Heart right ventricle (tissue), 16 donors: ENCODE measurements at regions not wholly inside any gene's neighbourhood (a gene's known extent, or its start where the extent isn't known, plus 50 kb on each side); places are given as distances from the start of the nearest gene placed in this dataset.

Experiments used
- ATAC-seq, 8 donors: fragments of 200-7000 bp; cut with Tn5 transposase; one replicate each; pipeline ENCODE4 v1.9.1; 2020; ENCODE audit warnings: mild to moderate bottlenecking in 8 of 8, moderate library complexity in 8 of 8, moderate number of reproducible peaks in 1 of 8
- DNase-seq, 2 donors: peaks; one replicate each; pipeline ENCODE4 v3.0.0-alpha.2; 2020
- H3K27ac ChIP-seq, 10 donors: fragments of 200-600 bp; sonication (generic) in 2 of 10; one replicate each; pipeline versions ENCODE4 v1.5.0 to v1.8.0; 2020 to 2022; ENCODE audit warnings: mild to moderate bottlenecking in 3 of 10
- H3K27me3 ChIP-seq, 7 donors: fragments of 200-600 bp; one replicate each; pipeline ENCODE4 v1.8.0; 2021 to 2022; ENCODE audit warnings: mild to moderate bottlenecking in 2 of 7
- H3K36me3 ChIP-seq, 9 donors: fragments of 200-600 bp; sonication (generic) in 1 of 9; one replicate each; pipeline versions ENCODE4 v1.5.0 to v1.8.0; 2020 to 2022; ENCODE audit warnings: mild to moderate bottlenecking in 2 of 9
- H3K4me1 ChIP-seq, 9 donors: fragments of 200-600 bp; sonication (generic) in 1 of 9; one replicate each; pipeline versions ENCODE4 v1.5.0 to v1.8.0; 2020 to 2022; ENCODE audit warnings: mild to moderate bottlenecking in 4 of 9
- H3K4me3 ChIP-seq, 10 donors: fragments of 200-600 bp; sonication (generic) in 2 of 10; one replicate each; pipeline versions ENCODE4 v1.5.0 to v1.8.0; 2020 to 2022; ENCODE audit warnings: mild to moderate bottlenecking in 7 of 10, moderate library complexity in 2 of 10
- H3K9me3 ChIP-seq, 11 donors: fragments of 200-600 bp in 10 of 11; sonication (generic) in 2 of 11; one replicate each; pipeline versions ENCODE4 v1.5.0 to v1.8.0; 2013 to 2022; ENCODE audit warnings: mild to moderate bottlenecking in 2 of 11, control low read depth in 1 of 11, moderate library complexity in 1 of 11
- CTCF ChIP-seq, 9 donors: fragments of 200-600 bp; sonication (generic) in 2 of 9; IDR thresholded peaks; one replicate each; pipeline versions ENCODE4 v1.5.0 to v1.8.0; 2021 to 2022; ENCODE audit warnings: antibody characterized with exemption in 9 of 9, mild to moderate bottlenecking in 5 of 9, moderate library complexity in 1 of 9
- WGBS, 2 donors: extraction: QIAGEN DNeasy Blood & Tissue Kit; methylation state at CpG; one replicate each; pipeline ENCODE4 v1.1.7; 2013; ENCODE audit warnings: inconsistent platforms in 1 of 2; 5-methylcytosine and 5-hydroxymethylcytosine counted together
- intact Hi-C, 10 donors: fragments of 100-400 bp; cut with DNase I; formaldehyde crosslinking; loops; one replicate each; pipeline versions ENCODE4 v1.11.1 to v1.14.2; 2022
- donor health status: Arrhythmogenic right ventricular cardiomyopathy.
- donor health status: ischemic (EF 13 %, LVEDD 7.1; RV severe dilation, severe dysfunction).
- donor health status: healthy with polysubstance abuse.
- donor health status: DM: no; HTN: yes; CAD: no.
- donor health status: DM: no; HTN: no; CAD: no.
- donor health status: ischemic (EF 25% LVEDD 6.9; RV normal size, moderate dysfunction).
- donor health status: ischemic (EF 25% LVEDD 5.7; RV mildly dilated, moderate dysfunction).
- donor health status: healthy.
- donor health status: DM: yes; HTN: yes; CAD: no.
- donor health status: Ischemic cardiomyopathy.
- donor health status: ischemic (EF 35%, LVEDD 5.7; RV mildly dilated, moderate dysfunction).
- donor health status: nonischemic (EF 11% LVEDD 7.7; RV severe dilation, severe dysfunction).
- donor health status: DM: yes; HTN: yes; CAD: no.
- donor health status: PGD.
- donor health status: ischemic (EF 29% LVEDD 5.4; RV normal size, mild dysfunction).
- donor health status: nonischemic (EF 23%, LVEDD 6.1; RV moderate dilation, normal function).

DNA sequence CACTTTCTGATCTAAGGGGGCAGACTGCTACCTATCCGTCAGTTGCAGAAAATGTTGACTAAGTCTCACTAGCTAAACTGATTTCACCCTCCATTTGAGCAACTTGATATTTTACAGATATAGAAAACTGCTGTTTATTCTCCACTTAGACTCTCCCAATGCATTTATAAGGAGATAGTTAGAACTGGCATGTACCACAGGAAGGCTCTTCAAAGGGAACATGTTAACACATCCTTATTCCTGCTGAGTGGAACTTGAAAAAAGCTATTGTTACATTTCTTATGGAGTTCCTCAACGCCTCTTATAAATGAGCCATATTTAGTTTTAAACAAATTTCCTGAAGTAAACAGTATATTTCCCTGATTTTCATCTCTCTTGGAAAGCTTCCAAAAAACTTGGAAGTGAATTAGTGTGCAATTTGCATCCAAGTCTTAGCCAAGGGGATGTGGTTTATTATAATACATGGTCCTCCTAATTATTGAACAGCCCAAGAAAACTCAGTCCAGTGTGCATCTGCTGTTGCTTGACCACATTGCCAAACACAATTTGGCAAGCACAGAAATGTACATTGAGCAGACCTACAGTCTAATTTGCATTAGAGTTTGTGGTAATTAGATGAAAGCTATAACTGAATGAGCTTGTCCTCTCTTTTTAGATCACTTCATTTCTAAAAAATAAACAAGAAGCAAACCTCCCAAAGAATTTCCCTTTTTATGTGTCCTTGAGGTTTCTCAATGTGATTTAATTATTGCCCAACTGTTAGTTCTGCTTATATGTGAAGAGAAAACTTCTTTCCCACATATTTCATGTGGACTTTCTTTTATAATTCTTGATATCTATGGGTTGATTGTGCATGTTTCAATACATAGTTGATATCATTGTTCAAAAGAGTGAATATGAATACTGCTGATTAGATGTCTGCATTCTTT, 72.6 kb upstream of the DPH6 start:
- no peak for DNase-seq
- H3K27ac ChIP-seq: no peak overlapping the region
- peaks cover 0 to 13% (median 6%) of the 10 kb centered on the region in 9 donors for H3K4me1 ChIP-seq
- H3K4me3 ChIP-seq: no peak overlapping the region
- intact Hi-C loops: no loop called here
- TF ChIP-seq CTCF (IDR thresholded peaks at IDR 0.05): no peak
- no peaks in the 10 kb centered on the region for H3K27me3 ChIP-seq
- ATAC-seq: no peak
- no peaks in the 10 kb centered on the region for H3K36me3 ChIP-seq
- no peaks in the 10 kb centered on the region for H3K9me3 ChIP-seq
- 43 to 53% methylated on average over 2 of the region's 2 CpGs for WGBS, 2 donors

DNA sequence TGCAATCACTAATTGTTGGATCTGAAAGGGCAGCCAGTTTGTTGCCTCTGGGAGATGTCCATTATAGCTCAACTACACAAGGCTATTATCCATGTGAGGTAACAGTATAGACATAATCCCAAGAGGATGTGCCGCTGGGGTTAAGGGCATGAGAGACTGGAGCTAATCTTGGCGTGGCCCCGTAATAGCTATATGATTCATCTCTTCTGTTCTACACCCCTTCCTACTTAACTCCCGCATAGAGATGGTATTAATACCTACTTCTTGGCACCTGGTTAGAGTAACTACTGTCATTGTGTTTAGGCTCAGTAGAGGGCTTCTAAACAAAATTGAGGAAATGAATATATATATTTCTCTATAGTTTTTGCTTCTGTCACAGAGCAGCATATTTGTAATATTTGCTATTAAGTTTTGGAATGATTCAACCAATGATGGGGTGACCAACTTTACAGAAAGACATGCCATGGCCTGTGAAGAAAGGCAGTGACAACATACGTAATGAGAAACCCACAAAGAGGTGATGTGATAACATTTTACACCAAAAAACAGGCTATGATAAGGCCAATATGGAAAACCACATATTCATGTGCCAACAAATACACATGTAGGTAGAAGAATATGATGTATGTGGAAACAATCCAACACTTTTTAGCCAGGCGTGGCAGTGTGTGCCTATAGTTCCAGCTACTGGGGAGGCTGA, 76.8 kb upstream of the DPH6 start:
- H3K4me1 ChIP-seq: peaks cover 5 to 42% (median 15%) of the 10 kb centered on the region in 9 donors
- no peaks in the 10 kb centered on the region for H3K27me3 ChIP-seq
- H3K9me3 ChIP-seq: no peaks in the 10 kb centered on the region
- no peaks in the 10 kb centered on the region for H3K36me3 ChIP-seq
- intact Hi-C loops: no loop called here
- no peak overlapping the region for H3K27ac ChIP-seq
- 93 to 98% methylated on average over 6 of the region's 6 CpGs for WGBS, 2 donors
- DNase-seq (no peak), ATAC-seq (no peak)
- no peak for TF ChIP-seq CTCF (IDR thresholded peaks at IDR 0.05)
- H3K4me3 ChIP-seq: no peak overlapping the region

DNA sequence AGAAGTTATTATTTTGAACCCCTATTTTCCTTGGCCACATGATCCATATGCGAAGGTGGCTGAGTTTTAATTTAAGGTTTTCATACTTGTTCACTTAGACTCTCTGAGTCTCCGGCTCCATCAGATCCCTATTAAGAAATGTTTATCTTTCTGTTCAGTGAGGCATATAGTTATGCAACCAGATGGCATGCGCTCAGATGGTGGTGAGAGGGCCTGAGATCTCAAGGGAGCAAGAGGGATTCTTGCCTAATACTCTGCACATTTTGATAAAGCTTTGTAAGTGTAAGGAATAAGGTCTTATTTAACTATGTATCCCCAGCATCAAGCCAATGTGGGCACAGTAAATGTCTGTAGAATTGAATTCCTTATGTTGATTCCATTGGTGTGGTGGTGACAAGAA, 78.9 kb upstream of the DPH6 start:
- Histone ChIP-seq H3K27ac (no peak overlapping the region), H3K36me3 (no peaks in the 10 kb centered on the region)
- ATAC-seq: peak in 1 of 8 donors; percentile 75

More for the DNA sequence above, 78.9 kb upstream of the DPH6 start:
- DNase-seq: no peak
- Histone ChIP-seq H3K9me3 (no peaks in the 10 kb centered on the region), H3K4me1 (peaks cover 2 to 29% (median 8%) of the 10 kb centered on the region in 9 donors), H3K4me3 (no peak overlapping the region), H3K27me3 (no peaks in the 10 kb centered on the region)
- intact Hi-C loops: no loop called here
- 89 to 92% methylated on average over 3 of the region's 3 CpGs for WGBS, 2 donors
- no peak for TF ChIP-seq CTCF (IDR thresholded peaks at IDR 0.05)
